CD14-positive monocyte (primary cell): ENCODE measurements at regions not wholly inside any gene's neighbourhood (a gene's known extent, or its start where the extent isn't known, plus 50 kb on each side); places are given as distances from the start of the nearest gene placed in this dataset.

Source experiments
- DNase-seq, 3 donors: peaks; one replicate each; pipeline ENCODE4 v3.0.0-alpha.2; 2011 to 2022
- H2AFZ ChIP-seq: 2 replicates; pipeline ENCODE4 v1.6.0; 2012; ENCODE audit warnings: mild to moderate bottlenecking, low read depth, low read length, inconsistent platforms; ENCODE audit not compliant: insufficient read depth, poor library complexity, severe bottlenecking
- H3K27ac ChIP-seq, 2 donors: 1 replicate in 1 of 2; 2 replicates in 1 of 2; pipeline ENCODE4 v1.5.1; 2012 to 2013; ENCODE audit warnings: low read length in 2 of 2, control low read depth in 1 of 2, inconsistent platforms in 1 of 2, low read depth in 1 of 2, mild to moderate bottlenecking in 1 of 2
- H3K27me3 ChIP-seq, 2 donors: one replicate each; pipeline versions ENCODE4 v1.6.0 to v1.6.1; 2011 to 2013; ENCODE audit warnings: low read length in 2 of 2; ENCODE audit not compliant: control insufficient read depth in 2 of 2, insufficient read depth in 2 of 2
- H3K36me3 ChIP-seq, 2 donors: replicated peaks in 1 of 2; 1 replicate in 1 of 2; 2 replicates in 1 of 2; pipeline versions ENCODE4 v1.5.1 to v1.6.1; 2012 to 2013; ENCODE audit warnings: low read length in 2 of 2, control low read depth in 1 of 2, inconsistent platforms in 1 of 2, mild to moderate bottlenecking in 1 of 2; ENCODE audit not compliant: insufficient read depth in 2 of 2, control insufficient read depth in 1 of 2
- H3K4me1 ChIP-seq, 2 donors: 1 replicate in 1 of 2; 2 replicates in 1 of 2; pipeline versions ENCODE4 v1.5.1 to v1.6.1; 2012 to 2013; ENCODE audit warnings: low read length in 2 of 2, control low read depth in 1 of 2, inconsistent platforms in 1 of 2, mild to moderate bottlenecking in 1 of 2, moderate library complexity in 1 of 2; ENCODE audit not compliant: insufficient read depth in 2 of 2, control insufficient read depth in 1 of 2
- H3K4me2 ChIP-seq: replicated peaks from 2 replicates; pipeline ENCODE3; 2012; ENCODE audit warnings: low read length, moderate library complexity, mild to moderate bottlenecking; ENCODE audit not compliant: poor library complexity, severe bottlenecking; ENCODE audit errors: extremely low read depth
- H3K4me3 ChIP-seq, 3 experiments: fragments of 200-600 bp in 1 of 3; sonication (generic) in 1 of 3; replicated peaks in 1 of 3; 1 replicate in 2 of 3; 2 replicates in 1 of 3; pipeline ENCODE4 v1.5.1; 2011 to 2013; ENCODE audit warnings: low read length in 3 of 3, mild to moderate bottlenecking in 3 of 3, control low read depth in 2 of 3, low read depth in 2 of 3, inconsistent platforms in 1 of 3, moderate library complexity in 1 of 3
- H3K79me2 ChIP-seq: 2 replicates; pipeline ENCODE4 v1.6.0; 2012; ENCODE audit warnings: mild to moderate bottlenecking, control low read depth, inconsistent platforms, low read length, moderate library complexity; ENCODE audit not compliant: insufficient read depth
- H3K9ac ChIP-seq: 2 replicates; pipeline ENCODE4 v1.6.0; 2017; ENCODE audit warnings: low read length, mild to moderate bottlenecking; ENCODE audit not compliant: insufficient read depth, poor library complexity, severe bottlenecking
- H3K9me3 ChIP-seq, 2 donors: replicated peaks in 1 of 2; 1 replicate in 1 of 2; 2 replicates in 1 of 2; pipeline versions ENCODE4 v1.5.1 to v1.6.1; 2012 to 2013; ENCODE audit warnings: low read length in 2 of 2, control low read depth in 1 of 2; ENCODE audit not compliant: control insufficient read depth in 1 of 2, insufficient read depth in 1 of 2
- H4K20me1 ChIP-seq: 2 replicates; pipeline ENCODE4 v1.6.0; 2012; ENCODE audit warnings: mild to moderate bottlenecking, low read length, control low read depth, moderate library complexity; ENCODE audit not compliant: insufficient read depth
- H3K27ac Mint-ChIP-seq, 7 donors: one replicate each; pipeline ENCODE4 v1.8.0; 2020; ENCODE audit warnings: mild to moderate bottlenecking in 7 of 7, mixed read lengths in 7 of 7, moderate library complexity in 6 of 7, inconsistent platforms in 2 of 7
- H3K27me3 Mint-ChIP-seq, 3 donors: one replicate each; pipeline ENCODE4 v1.8.0; 2021 to 2022; ENCODE audit warnings: low read depth in 3 of 3, mild to moderate bottlenecking in 3 of 3, mixed read lengths in 3 of 3, moderate library complexity in 3 of 3, inconsistent platforms in 1 of 3
- H3K36me3 Mint-ChIP-seq, 2 donors: one replicate each; pipeline ENCODE4 v1.8.0; 2020; ENCODE audit warnings: mixed read lengths in 2 of 2, inconsistent platforms in 1 of 2, mild to moderate bottlenecking in 1 of 2
- H3K4me1 Mint-ChIP-seq: one replicate; pipeline ENCODE4 v1.8.0; 2020; ENCODE audit warnings: mild to moderate bottlenecking, mixed read lengths
- H3K4me3 Mint-ChIP-seq, 2 donors: one replicate each; pipeline ENCODE4 v1.8.0; 2020; ENCODE audit warnings: mild to moderate bottlenecking in 2 of 2, mixed read lengths in 2 of 2, moderate library complexity in 1 of 2
- H3K9me3 Mint-ChIP-seq, 7 donors: one replicate each; pipeline ENCODE4 v1.8.0; 2020 to 2022; ENCODE audit warnings: mixed read lengths in 7 of 7, mild to moderate bottlenecking in 6 of 7, moderate library complexity in 6 of 7, inconsistent platforms in 2 of 7
- CTCF ChIP-seq: fragments of 200-600 bp; IDR thresholded peaks from one replicate; pipeline ENCODE4 v1.8.0; 2022; ENCODE audit warnings: antibody characterized with exemption, mild to moderate bottlenecking
- WGBS: methylation state at CpG from one replicate; pipeline ENCODE4 v1.1.5; 2013; ENCODE audit warnings: missing lambda C conversion rate; ENCODE audit not compliant: insufficient coverage; 5-methylcytosine and 5-hydroxymethylcytosine counted together
- intact Hi-C, 2 donors: fragments of 100-400 bp; cut with micrococcal nuclease; formaldehyde crosslinking; loops; one replicate each; pipeline versions ENCODE4 v1.15.0 to v1.15.1; 2023

GRCh38 chr1:102184477-102184876 lies 187.8 kb upstream of the OLFM3 start:
- no peaks in the 10 kb centered on the region for H3K4me1 ChIP-seq
- no peak overlapping the region for H3K9ac ChIP-seq
- TF ChIP-seq CTCF: no peak
- H3K27ac Mint-ChIP-seq: no peak overlapping the region
- no peak for DNase-seq
- intact Hi-C loops: no loop called here
- H3K27ac ChIP-seq: no peak overlapping the region
- no peak overlapping the region for H3K4me3 ChIP-seq
- no peaks in the 10 kb centered on the region for H3K36me3 Mint-ChIP-seq
- H3K4me2 ChIP-seq: no peak overlapping the region
- no peaks in the 10 kb centered on the region for H3K79me2 ChIP-seq
- H2AFZ ChIP-seq: no peak overlapping the region
- no peaks in the 10 kb centered on the region for H3K4me1 Mint-ChIP-seq
- no peaks in the 10 kb centered on the region for H3K9me3 ChIP-seq
- peaks cover 0 to 4% (median 2%) of the 10 kb centered on the region in 3 donors for H3K27me3 Mint-ChIP-seq
- no peak overlapping the region for H3K4me3 Mint-ChIP-seq
- no peaks in the 10 kb centered on the region for H3K27me3 ChIP-seq
- no peaks in the 10 kb centered on the region for H4K20me1 ChIP-seq
- no peaks in the 10 kb centered on the region for H3K9me3 Mint-ChIP-seq
- no peaks in the 10 kb centered on the region for H3K36me3 ChIP-seq

DNA sequence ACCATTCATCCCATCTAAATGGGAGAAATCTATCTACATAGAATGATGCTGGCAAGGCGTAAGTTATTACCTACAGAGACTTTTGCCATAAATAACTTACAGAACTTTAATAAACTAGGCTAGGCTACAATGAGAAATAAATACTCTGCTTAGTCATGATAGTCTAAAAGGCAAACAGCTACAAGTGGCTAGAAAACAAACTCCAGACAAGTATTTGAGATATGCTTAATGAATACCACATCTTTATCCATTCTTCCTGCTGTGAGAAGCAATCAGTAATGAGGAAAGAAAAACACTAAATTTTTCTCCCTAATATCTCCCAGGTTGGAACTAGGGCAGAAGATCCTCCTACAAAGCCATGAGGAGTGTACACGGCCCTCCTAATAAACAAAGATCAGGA lies 187.0 kb upstream of the OLFM3 start:
- no peaks in the 10 kb centered on the region for H3K27me3 ChIP-seq
- no peaks in the 10 kb centered on the region for H3K36me3 ChIP-seq
- no peaks in the 10 kb centered on the region for H3K36me3 Mint-ChIP-seq
- peaks cover 0 to 3% (median 2%) of the 10 kb centered on the region in 3 donors for H3K27me3 Mint-ChIP-seq
- no CpG with 5 or more reads among the region's 2 CpGs for WGBS
- no peaks in the 10 kb centered on the region for H4K20me1 ChIP-seq
- no peak overlapping the region for H3K4me2 ChIP-seq
- H3K4me1 Mint-ChIP-seq: no peaks in the 10 kb centered on the region
- intact Hi-C loops: no loop called here
- no peak overlapping the region for H3K9ac ChIP-seq
- H3K4me3 ChIP-seq: no peak overlapping the region
- no peak overlapping the region for H2AFZ ChIP-seq
- no peaks in the 10 kb centered on the region for H3K9me3 Mint-ChIP-seq
- no peak for TF ChIP-seq CTCF
- no peaks in the 10 kb centered on the region for H3K4me1 ChIP-seq
- no peak for DNase-seq
- no peak overlapping the region for H3K4me3 Mint-ChIP-seq
- H3K27ac ChIP-seq: no peak overlapping the region
- no peaks in the 10 kb centered on the region for H3K79me2 ChIP-seq
- H3K9me3 ChIP-seq: no peaks in the 10 kb centered on the region
- no peak overlapping the region for H3K27ac Mint-ChIP-seq
